ENCODE measurements at regions not wholly inside any gene's neighbourhood (a gene's known extent, or its start where the extent isn't known, plus 50 kb on each side); places are given as distances from the start of the nearest gene placed in this dataset.

DNA sequence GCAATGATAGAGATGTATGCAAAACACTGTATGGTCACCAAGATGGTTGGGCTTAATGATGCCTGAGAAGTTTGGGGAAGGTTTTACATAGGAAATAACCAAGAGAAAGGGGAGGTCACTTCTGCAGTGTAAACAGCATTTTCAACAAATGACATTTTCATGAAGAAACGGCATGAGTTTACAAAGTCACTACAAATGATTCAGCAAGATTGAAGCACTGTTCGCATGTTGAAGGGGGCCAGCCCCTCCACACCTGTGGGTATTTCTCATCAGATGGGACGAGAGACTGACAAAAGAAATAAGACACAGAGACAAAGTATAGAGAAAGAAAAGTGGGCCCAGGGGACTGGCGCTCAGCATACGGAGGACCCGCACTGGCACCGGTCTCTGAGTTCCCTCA lies 234.1 kb upstream of the POGK start:
- Histone ChIP-seq H3K36me3 (no peaks in the 10 kb centered on the region), H3K9me3 (ENCODE audit: severe bottlenecking) (no peaks in the 10 kb centered on the region), H3K4me3 (ENCODE audit: low read depth, low read length) (no peak overlapping the region), H3K27ac (no peak overlapping the region), H3K27me3 (ENCODE audit: insufficient read depth, low read depth, severe bottlenecking) (no peaks in the 10 kb centered on the region)
- no peak for DNase-seq
- TF ChIP-seq, protein P1, sequence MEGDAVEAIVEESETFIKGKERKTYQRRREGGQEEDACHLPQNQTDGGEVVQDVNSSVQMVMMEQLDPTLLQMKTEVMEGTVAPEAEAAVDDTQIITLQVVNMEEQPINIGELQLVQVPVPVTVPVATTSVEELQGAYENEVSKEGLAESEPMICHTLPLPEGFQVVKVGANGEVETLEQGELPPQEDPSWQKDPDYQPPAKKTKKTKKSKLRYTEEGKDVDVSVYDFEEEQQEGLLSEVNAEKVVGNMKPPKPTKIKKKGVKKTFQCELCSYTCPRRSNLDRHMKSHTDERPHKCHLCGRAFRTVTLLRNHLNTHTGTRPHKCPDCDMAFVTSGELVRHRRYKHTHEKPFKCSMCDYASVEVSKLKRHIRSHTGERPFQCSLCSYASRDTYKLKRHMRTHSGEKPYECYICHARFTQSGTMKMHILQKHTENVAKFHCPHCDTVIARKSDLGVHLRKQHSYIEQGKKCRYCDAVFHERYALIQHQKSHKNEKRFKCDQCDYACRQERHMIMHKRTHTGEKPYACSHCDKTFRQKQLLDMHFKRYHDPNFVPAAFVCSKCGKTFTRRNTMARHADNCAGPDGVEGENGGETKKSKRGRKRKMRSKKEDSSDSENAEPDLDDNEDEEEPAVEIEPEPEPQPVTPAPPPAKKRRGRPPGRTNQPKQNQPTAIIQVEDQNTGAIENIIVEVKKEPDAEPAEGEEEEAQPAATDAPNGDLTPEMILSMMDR (IDR thresholded peaks at IDR 0.05; ENCODE audit: low read depth, low read length) = no peak

DNA sequence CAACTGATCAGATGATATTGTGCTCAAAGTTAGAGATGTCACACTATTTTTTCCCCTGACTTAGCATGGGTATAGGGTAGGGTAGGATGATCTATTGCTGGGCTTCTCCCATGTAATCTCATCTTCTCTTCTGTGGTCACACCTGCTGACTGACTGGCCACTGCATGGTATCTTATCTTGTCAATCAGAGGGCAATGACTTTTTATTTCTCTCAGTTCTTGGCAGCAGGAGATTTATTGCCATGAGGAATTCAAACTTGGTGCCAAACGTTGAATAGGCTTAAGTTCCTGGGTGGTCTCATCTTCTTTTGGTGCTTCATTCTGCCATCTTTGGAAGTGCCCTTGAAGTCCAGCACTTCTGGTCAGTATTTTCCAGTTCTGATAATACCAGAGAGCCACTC lies 226.4 kb upstream of the POGK start:
- no peaks in the 10 kb centered on the region for H3K36me3 ChIP-seq
- H3K27me3 ChIP-seq (ENCODE audit: insufficient read depth, low read depth, severe bottlenecking) = no peaks in the 10 kb centered on the region
- no peak for DNase-seq
- TF ChIP-seq, protein P1 (IDR thresholded peaks at IDR 0.05; ENCODE audit: low read depth, low read length) = no peak
- H3K27ac ChIP-seq = no peak overlapping the region
- no peak overlapping the region for H3K4me3 ChIP-seq (ENCODE audit: low read depth, low read length)
- H3K9me3 ChIP-seq (ENCODE audit: severe bottlenecking) = no peaks in the 10 kb centered on the region

GRCh38 chr1:166616206-166616605 lies 223.1 kb upstream of the POGK start:
- Histone ChIP-seq H3K9me3 (ENCODE audit: severe bottlenecking) (no peaks in the 10 kb centered on the region), H3K27me3 (ENCODE audit: insufficient read depth, low read depth, severe bottlenecking) (no peaks in the 10 kb centered on the region), H3K36me3 (no peaks in the 10 kb centered on the region), H3K27ac (no peak overlapping the region), H3K4me3 (ENCODE audit: low read depth, low read length) (no peak overlapping the region)
- no peak for DNase-seq
- TF ChIP-seq, protein P1 (IDR thresholded peaks at IDR 0.05; ENCODE audit: low read depth, low read length) = no peak

DNA sequence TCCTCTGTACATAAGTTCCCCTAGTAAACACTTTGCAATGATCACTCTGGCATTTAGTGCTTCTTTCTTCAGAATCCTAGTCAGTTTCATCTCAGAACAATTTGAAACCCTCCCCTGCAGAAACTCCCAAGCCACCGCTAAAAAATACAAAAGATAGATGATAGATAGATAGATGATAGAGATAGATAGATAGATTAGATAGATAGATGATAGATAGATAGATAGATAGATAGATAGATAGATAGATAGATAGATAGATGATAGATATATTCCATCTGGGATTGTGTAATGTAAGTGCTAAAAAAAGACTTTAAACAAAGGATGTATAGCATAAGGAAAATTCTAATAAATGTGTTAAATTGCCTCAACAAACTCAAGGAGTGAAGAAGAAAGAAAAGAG lies 212.6 kb upstream of the POGK start:
- no peaks in the 10 kb centered on the region for H3K36me3 ChIP-seq
- H3K9me3 ChIP-seq (ENCODE audit: severe bottlenecking) = no peaks in the 10 kb centered on the region
- TF ChIP-seq, protein P1 (IDR thresholded peaks at IDR 0.05; ENCODE audit: low read depth, low read length) = no peak
- H3K27me3 ChIP-seq (ENCODE audit: insufficient read depth, low read depth, severe bottlenecking) = no peaks in the 10 kb centered on the region
- no peak overlapping the region for H3K4me3 ChIP-seq (ENCODE audit: low read depth, low read length)
- no peak for DNase-seq
- H3K27ac ChIP-seq = no peak overlapping the region

- Histone ChIP-seq H3K36me3 (no peaks in the 10 kb centered on the region), H3K27me3 (ENCODE audit: insufficient read depth, low read depth, severe bottlenecking) (no peaks in the 10 kb centered on the region), H3K4me3 (ENCODE audit: low read depth, low read length) (no peak overlapping the region), H3K27ac (no peak overlapping the region), H3K9me3 (ENCODE audit: severe bottlenecking) (no peaks in the 10 kb centered on the region)
- TF ChIP-seq, protein P1 (IDR thresholded peaks at IDR 0.05; ENCODE audit: low read depth, low read length) = no peak
- DNase-seq = no peak
Measured at GRCh38 chr1:166627558-166627957, 211.7 kb upstream of the POGK start.

DNA sequence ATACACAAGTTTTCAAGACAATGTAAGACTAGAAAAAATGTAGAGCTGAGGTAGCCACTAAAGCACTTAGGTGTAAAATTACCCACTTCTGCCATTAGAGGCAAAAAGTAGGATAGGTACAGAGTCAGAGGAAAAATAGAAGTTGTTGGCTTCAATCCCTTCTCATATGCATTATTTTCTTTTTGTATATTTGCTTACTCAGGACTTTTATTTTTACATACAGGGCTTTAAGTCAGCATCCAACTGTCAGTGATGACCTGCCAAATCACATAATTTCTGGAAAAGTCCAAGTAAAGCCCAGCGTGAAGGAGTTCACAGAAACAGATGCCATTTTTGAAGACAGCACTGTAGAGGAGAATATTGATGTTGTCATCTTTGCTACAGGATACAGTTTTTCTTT lies 211.0 kb upstream of the POGK start:
- DNase-seq = no peak
- H3K27ac ChIP-seq = no peak overlapping the region
- H3K9me3 ChIP-seq (ENCODE audit: severe bottlenecking) = no peaks in the 10 kb centered on the region
- no peak overlapping the region for H3K4me3 ChIP-seq (ENCODE audit: low read depth, low read length)
- TF ChIP-seq, protein P1 (IDR thresholded peaks at IDR 0.05; ENCODE audit: low read depth, low read length) = no peak
- no peaks in the 10 kb centered on the region for H3K27me3 ChIP-seq (ENCODE audit: insufficient read depth, low read depth, severe bottlenecking)
- no peaks in the 10 kb centered on the region for H3K36me3 ChIP-seq

Measured in WERI-Rb-1 (cell line).